ENCODE measurements at regions not wholly inside any gene's neighbourhood (a gene's known extent, or its start where the extent isn't known, plus 50 kb on each side); places are given as distances from the start of the nearest gene placed in this dataset.

DNA sequence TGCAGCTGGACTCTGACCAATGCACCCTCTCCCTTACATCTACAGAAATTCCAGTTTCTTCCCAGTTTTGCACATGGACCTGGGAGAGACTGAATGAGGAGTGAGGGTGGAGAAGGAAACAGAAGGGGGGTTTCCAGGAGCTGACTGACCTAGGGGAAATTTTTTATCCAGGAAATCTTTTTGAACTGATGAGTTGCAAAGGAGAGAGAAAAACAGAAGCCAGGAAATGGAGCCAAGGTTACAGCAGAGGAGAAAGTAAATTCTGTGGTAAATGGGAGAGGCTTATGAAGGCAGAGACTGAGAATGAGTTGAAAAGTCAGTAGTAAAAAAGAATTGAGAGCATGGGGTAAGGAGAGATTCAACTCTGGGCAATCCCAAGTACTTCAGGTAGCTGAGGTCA lies 192.8 kb downstream of the SMIM20 start:
- TF ChIP-seq, protein P1, sequence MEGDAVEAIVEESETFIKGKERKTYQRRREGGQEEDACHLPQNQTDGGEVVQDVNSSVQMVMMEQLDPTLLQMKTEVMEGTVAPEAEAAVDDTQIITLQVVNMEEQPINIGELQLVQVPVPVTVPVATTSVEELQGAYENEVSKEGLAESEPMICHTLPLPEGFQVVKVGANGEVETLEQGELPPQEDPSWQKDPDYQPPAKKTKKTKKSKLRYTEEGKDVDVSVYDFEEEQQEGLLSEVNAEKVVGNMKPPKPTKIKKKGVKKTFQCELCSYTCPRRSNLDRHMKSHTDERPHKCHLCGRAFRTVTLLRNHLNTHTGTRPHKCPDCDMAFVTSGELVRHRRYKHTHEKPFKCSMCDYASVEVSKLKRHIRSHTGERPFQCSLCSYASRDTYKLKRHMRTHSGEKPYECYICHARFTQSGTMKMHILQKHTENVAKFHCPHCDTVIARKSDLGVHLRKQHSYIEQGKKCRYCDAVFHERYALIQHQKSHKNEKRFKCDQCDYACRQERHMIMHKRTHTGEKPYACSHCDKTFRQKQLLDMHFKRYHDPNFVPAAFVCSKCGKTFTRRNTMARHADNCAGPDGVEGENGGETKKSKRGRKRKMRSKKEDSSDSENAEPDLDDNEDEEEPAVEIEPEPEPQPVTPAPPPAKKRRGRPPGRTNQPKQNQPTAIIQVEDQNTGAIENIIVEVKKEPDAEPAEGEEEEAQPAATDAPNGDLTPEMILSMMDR (IDR thresholded peaks at IDR 0.05; ENCODE audit: borderline replicate concordance, extremely low read depth, low read length, poor library complexity, severe bottlenecking) = no peak
- TF ChIP-seq EZH2 (IDR thresholded peaks at IDR 0.05; ENCODE audit: borderline replicate concordance, low read depth, low read length, severe bottlenecking) = no peak
